WTC11 (cell line): ENCODE measurements at regions not wholly inside any gene's neighbourhood (a gene's known extent, or its start where the extent isn't known, plus 50 kb on each side); places are given as distances from the start of the nearest gene placed in this dataset.

Experiments
- ATAC-seq: fragments of 200-7000 bp; cut with Tn5 transposase; 2 replicates; pipeline ENCODE4 v1.10.0; 2021; ENCODE audit warnings: mild to moderate bottlenecking, moderate library complexity
- CTCF ChIA-PET: fragments of 300-600 bp; sonication (Branson Sonifier 250); formaldehyde crosslinking; loops from one replicate; lab custom pipeline; 2021; ENCODE audit warnings: antibody characterized with exemption; lab: Charles Lee
- POLR2A ChIA-PET: fragments of 350-600 bp; sonication (Branson Sonifier 250); formaldehyde crosslinking; loops from one replicate; lab custom pipeline; 2021; ENCODE audit warnings: antibody characterized with exemption; lab: Charles Lee
- DNase-seq: peaks from one replicate; pipeline ENCODE4 v3.0.0; 2021; ENCODE audit warnings: low spot score
- H3K27ac Mint-ChIP-seq: 2 replicates; pipeline ENCODE4 v1.8.0; 2021; ENCODE audit warnings: mixed read lengths
- H3K27me3 Mint-ChIP-seq: 2 replicates; pipeline ENCODE4 v1.8.0; 2021; ENCODE audit warnings: low read depth, mild to moderate bottlenecking, moderate library complexity, mixed read lengths
- H3K36me3 Mint-ChIP-seq: 2 replicates; pipeline ENCODE4 v1.8.0; 2021; ENCODE audit warnings: mixed read lengths
- H3K4me1 Mint-ChIP-seq: 2 replicates; pipeline ENCODE4 v1.8.0; 2022; ENCODE audit warnings: mixed read lengths
- H3K4me3 Mint-ChIP-seq: 2 replicates; pipeline ENCODE4 v1.8.0; 2021; ENCODE audit warnings: mild to moderate bottlenecking, moderate library complexity, mixed read lengths
- H3K9me3 Mint-ChIP-seq: 2 replicates; pipeline ENCODE4 v1.8.0; 2021; ENCODE audit warnings: mixed read lengths
- ARID4B ChIP-seq: sonication (generic); formaldehyde crosslinking; IDR thresholded peaks from 2 replicates; pipeline ENCODE4 v1.8.0; 2023; ENCODE audit warnings: missing genetic modification reagents, mild to moderate bottlenecking, borderline replicate concordance
- ATF6 ChIP-seq: sonication (generic); formaldehyde crosslinking; IDR thresholded peaks from 2 replicates; pipeline ENCODE4 v1.8.1; 2023; ENCODE audit warnings: mild to moderate bottlenecking, missing genetic modification reagents
- CREM ChIP-seq: sonication (generic); formaldehyde crosslinking; IDR thresholded peaks from 2 replicates; pipeline ENCODE4 v1.8.1; 2022; ENCODE audit warnings: mild to moderate bottlenecking, missing genetic modification reagents, moderate library complexity
- ETV6 ChIP-seq: sonication (generic); formaldehyde crosslinking; IDR thresholded peaks from 2 replicates; pipeline ENCODE4 v1.8.1; 2022; ENCODE audit warnings: mild to moderate bottlenecking, missing genetic modification reagents
- GABPB1 ChIP-seq: sonication (generic); formaldehyde crosslinking; IDR thresholded peaks from 2 replicates; pipeline ENCODE4 v1.8.1; 2023; ENCODE audit warnings: mild to moderate bottlenecking, missing genetic modification reagents
- GTF2I ChIP-seq: fragments of 250-450 bp; sonication (Bioruptor Pico); conservative IDR thresholded peaks from 2 replicates; pipeline ENCODE4 v1.4.0; 2021; ENCODE audit warnings: mild to moderate bottlenecking
- KAT7 ChIP-seq: sonication (generic); formaldehyde crosslinking; IDR thresholded peaks from 2 replicates; pipeline ENCODE4 v1.8.1; 2023; ENCODE audit warnings: missing genetic modification reagents, mild to moderate bottlenecking, borderline replicate concordance
- SMAD3 ChIP-seq: sonication (generic); formaldehyde crosslinking; IDR thresholded peaks from 2 replicates; pipeline ENCODE4 v1.8.0; 2022; ENCODE audit warnings: missing genetic modification reagents, mild to moderate bottlenecking, borderline replicate concordance
- ZBTB21 ChIP-seq: sonication (generic); formaldehyde crosslinking; IDR thresholded peaks from 2 replicates; pipeline ENCODE4 v1.8.1; 2023; ENCODE audit warnings: mild to moderate bottlenecking, missing genetic modification reagents, borderline replicate concordance
- ZNF416 ChIP-seq: fragments of 250-450 bp; sonication (Bioruptor Pico); IDR thresholded peaks from 2 replicates; pipeline ENCODE4 v1.9.0; 2021; ENCODE audit warnings: mild to moderate bottlenecking, inconsistent platforms
- TF ChIP-seq, protein P1 (sequence below): sonication (generic); formaldehyde crosslinking; IDR thresholded peaks from 2 replicates; pipeline ENCODE4 v1.8.0; 2022; ENCODE audit warnings: missing genetic modification reagents
- TF ChIP-seq, protein P2 (sequence below): sonication (generic); formaldehyde crosslinking; IDR thresholded peaks from 2 replicates; pipeline ENCODE4 v1.8.1; 2023; ENCODE audit warnings: mild to moderate bottlenecking, moderate library complexity, missing genetic modification reagents
- TF ChIP-seq, protein P3 (sequence below): sonication (generic); formaldehyde crosslinking; IDR thresholded peaks from 2 replicates; pipeline ENCODE4 v1.8.1; 2023; ENCODE audit warnings: mild to moderate bottlenecking, missing genetic modification reagents, borderline replicate concordance

DNA sequence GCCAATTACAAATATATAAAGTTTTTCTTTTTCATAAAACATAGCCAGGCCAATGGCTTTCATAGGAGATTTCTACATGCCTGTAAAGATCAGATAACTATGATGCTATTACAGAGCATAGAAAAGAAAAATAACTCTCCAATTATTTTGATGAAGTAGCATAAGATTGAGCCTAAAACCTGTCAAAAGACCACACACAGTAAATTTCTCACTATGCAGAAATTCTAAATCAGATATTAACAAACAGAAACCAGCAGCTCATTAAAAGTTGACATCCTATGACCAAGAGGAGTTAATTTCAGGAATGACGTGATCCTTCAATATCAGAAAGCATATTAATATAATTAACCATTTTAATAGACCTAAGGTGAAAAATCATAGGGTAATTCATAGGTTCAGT lies 139.0 kb upstream of the PIEZO2 start:
- H3K36me3 Mint-ChIP-seq = no peaks in the 10 kb centered on the region
- CTCF ChIA-PET = no interaction called here

More for the DNA sequence above, 139.0 kb upstream of the PIEZO2 start:
- Mint-ChIP-seq H3K4me1 (peaks cover 20% of the 10 kb centered on the region), H3K4me3 (no peak overlapping the region), H3K27me3 (no peaks in the 10 kb centered on the region), H3K27ac (no peak overlapping the region), H3K9me3 (no peaks in the 10 kb centered on the region)
- DNase-seq (no peak), ATAC-seq (no peak)
- POLR2A ChIA-PET = no interaction called here
- TF ChIP-seq CREM (CRISPR knock-in tag) (no peak), SMAD3 (CRISPR knock-in tag) (no peak), ETV6 (CRISPR knock-in tag) (no peak), ATF6 (CRISPR knock-in tag) (no peak), ARID4B (CRISPR knock-in tag) (no peak), ZBTB21 (CRISPR knock-in tag) (no peak), ZNF416 (CRISPR knock-in tag) (no peak), GTF2I (CRISPR knock-in tag) (no peak), KAT7 (no peak), GABPB1 (CRISPR knock-in tag) (no peak)
- TF ChIP-seq, protein P1, sequence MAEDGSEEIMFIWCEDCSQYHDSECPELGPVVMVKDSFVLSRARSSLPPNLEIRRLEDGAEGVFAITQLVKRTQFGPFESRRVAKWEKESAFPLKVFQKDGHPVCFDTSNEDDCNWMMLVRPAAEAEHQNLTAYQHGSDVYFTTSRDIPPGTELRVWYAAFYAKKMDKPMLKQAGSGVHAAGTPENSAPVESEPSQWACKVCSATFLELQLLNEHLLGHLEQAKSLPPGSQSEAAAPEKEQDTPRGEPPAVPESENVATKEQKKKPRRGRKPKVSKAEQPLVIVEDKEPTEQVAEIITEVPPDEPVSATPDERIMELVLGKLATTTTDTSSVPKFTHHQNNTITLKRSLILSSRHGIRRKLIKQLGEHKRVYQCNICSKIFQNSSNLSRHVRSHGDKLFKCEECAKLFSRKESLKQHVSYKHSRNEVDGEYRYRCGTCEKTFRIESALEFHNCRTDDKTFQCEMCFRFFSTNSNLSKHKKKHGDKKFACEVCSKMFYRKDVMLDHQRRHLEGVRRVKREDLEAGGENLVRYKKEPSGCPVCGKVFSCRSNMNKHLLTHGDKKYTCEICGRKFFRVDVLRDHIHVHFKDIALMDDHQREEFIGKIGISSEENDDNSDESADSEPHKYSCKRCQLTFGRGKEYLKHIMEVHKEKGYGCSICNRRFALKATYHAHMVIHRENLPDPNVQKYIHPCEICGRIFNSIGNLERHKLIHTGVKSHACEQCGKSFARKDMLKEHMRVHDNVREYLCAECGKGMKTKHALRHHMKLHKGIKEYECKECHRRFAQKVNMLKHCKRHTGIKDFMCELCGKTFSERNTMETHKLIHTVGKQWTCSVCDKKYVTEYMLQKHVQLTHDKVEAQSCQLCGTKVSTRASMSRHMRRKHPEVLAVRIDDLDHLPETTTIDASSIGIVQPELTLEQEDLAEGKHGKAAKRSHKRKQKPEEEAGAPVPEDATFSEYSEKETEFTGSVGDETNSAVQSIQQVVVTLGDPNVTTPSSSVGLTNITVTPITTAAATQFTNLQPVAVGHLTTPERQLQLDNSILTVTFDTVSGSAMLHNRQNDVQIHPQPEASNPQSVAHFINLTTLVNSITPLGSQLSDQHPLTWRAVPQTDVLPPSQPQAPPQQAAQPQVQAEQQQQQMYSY (CRISPR knock-in tag) = no peak
- TF ChIP-seq, protein P2, sequence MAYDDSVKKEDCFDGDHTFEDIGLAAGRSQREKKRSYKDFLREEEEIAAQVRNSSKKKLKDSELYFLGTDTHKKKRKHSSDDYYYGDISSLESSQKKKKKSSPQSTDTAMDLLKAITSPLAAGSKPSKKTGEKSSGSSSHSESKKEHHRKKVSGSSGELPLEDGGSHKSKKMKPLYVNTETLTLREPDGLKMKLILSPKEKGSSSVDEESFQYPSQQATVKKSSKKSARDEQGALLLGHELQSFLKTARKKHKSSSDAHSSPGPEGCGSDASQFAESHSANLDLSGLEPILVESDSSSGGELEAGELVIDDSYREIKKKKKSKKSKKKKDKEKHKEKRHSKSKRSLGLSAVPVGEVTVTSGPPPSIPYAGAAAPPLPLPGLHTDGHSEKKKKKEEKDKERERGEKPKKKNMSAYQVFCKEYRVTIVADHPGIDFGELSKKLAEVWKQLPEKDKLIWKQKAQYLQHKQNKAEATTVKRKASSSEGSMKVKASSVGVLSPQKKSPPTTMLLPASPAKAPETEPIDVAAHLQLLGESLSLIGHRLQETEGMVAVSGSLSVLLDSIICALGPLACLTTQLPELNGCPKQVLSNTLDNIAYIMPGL (CRISPR knock-in tag) = no peak
- TF ChIP-seq, protein P3, sequence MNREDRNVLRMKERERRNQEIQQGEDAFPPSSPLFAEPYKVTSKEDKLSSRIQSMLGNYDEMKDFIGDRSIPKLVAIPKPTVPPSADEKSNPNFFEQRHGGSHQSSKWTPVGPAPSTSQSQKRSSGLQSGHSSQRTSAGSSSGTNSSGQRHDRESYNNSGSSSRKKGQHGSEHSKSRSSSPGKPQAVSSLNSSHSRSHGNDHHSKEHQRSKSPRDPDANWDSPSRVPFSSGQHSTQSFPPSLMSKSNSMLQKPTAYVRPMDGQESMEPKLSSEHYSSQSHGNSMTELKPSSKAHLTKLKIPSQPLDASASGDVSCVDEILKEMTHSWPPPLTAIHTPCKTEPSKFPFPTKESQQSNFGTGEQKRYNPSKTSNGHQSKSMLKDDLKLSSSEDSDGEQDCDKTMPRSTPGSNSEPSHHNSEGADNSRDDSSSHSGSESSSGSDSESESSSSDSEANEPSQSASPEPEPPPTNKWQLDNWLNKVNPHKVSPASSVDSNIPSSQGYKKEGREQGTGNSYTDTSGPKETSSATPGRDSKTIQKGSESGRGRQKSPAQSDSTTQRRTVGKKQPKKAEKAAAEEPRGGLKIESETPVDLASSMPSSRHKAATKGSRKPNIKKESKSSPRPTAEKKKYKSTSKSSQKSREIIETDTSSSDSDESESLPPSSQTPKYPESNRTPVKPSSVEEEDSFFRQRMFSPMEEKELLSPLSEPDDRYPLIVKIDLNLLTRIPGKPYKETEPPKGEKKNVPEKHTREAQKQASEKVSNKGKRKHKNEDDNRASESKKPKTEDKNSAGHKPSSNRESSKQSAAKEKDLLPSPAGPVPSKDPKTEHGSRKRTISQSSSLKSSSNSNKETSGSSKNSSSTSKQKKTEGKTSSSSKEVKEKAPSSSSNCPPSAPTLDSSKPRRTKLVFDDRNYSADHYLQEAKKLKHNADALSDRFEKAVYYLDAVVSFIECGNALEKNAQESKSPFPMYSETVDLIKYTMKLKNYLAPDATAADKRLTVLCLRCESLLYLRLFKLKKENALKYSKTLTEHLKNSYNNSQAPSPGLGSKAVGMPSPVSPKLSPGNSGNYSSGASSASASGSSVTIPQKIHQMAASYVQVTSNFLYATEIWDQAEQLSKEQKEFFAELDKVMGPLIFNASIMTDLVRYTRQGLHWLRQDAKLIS (CRISPR knock-in tag) = no peak
